ENCODE measurements at regions not wholly inside any gene's neighbourhood (a gene's known extent, or its start where the extent isn't known, plus 50 kb on each side); places are given as distances from the start of the nearest gene placed in this dataset.

DNA sequence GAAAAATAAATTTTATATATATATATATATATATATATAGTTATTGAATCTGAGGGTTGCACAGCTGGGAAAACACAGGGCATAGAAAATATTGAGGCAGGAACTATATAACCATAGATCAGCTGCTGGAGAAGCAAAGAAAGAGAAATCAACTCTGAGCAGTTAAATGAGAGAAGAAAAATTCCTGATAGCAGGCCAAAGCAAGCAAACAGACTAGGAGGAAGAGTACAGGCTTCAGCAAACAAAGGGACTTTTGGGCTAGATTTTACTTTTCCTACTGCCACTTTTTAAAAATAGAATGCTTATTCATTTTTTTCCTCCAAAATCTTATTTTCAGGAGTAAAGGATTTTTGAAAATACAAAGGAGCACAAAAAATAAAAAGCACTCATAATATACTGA, 216.0 kb upstream of the PRKD1 start:
- TF ChIP-seq, protein P1, sequence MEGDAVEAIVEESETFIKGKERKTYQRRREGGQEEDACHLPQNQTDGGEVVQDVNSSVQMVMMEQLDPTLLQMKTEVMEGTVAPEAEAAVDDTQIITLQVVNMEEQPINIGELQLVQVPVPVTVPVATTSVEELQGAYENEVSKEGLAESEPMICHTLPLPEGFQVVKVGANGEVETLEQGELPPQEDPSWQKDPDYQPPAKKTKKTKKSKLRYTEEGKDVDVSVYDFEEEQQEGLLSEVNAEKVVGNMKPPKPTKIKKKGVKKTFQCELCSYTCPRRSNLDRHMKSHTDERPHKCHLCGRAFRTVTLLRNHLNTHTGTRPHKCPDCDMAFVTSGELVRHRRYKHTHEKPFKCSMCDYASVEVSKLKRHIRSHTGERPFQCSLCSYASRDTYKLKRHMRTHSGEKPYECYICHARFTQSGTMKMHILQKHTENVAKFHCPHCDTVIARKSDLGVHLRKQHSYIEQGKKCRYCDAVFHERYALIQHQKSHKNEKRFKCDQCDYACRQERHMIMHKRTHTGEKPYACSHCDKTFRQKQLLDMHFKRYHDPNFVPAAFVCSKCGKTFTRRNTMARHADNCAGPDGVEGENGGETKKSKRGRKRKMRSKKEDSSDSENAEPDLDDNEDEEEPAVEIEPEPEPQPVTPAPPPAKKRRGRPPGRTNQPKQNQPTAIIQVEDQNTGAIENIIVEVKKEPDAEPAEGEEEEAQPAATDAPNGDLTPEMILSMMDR (IDR thresholded peaks at IDR 0.05; ENCODE audit: insufficient read depth, low read depth, low read length, missing control alignments): no peak
- DNase-seq (ENCODE audit: low read depth): no peak
- H3K4me3 ChIP-seq (ENCODE audit: low read length): no peak overlapping the region

DNA sequence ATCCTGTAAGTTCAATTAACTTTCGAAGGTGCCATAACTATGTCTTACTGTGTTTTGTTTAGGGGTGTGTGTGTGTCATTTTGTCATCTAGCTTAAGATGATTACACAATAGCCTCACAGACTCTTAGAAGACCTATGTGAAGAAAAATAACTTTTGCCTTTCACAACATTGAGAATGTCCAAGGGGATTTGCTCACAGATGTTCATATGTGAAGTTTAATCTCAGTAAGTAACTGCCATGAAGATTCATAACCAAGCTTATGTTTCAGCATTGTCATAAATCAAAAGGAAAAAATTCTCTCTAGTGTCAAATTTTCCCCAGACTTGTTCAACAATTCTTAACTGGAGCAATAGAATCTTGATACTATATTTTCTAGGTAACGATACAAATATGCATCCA, 226.1 kb upstream of the PRKD1 start:
- no peak overlapping the region for H3K4me3 ChIP-seq (ENCODE audit: low read length)
- no peak for DNase-seq (ENCODE audit: low read depth)
- TF ChIP-seq, protein P1 (IDR thresholded peaks at IDR 0.05; ENCODE audit: insufficient read depth, low read depth, low read length, missing control alignments): no peak

DNA sequence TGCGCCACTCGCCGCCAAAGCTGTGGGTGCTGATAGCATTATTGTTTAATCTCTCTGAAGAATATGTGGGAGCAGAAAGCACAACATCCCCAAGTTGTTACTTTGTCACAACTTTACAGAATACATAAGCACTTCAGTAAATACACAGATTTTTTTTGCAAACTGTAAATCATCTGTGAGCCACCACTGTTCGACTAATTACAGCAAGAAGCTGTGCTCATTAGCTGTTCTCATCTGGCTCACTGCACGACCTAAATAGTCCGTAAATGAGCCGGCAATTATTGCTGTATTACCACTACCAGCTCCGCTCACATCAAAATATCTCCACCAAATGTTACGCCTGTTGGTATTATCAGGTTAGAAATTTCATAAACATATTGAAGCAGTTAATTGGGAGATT, 228.9 kb upstream of the PRKD1 start:
- no peak overlapping the region for H3K4me3 ChIP-seq (ENCODE audit: low read length)
- no peak for DNase-seq (ENCODE audit: low read depth)
- TF ChIP-seq, protein P1 (IDR thresholded peaks at IDR 0.05; ENCODE audit: insufficient read depth, low read depth, low read length, missing control alignments): no peak

DNA sequence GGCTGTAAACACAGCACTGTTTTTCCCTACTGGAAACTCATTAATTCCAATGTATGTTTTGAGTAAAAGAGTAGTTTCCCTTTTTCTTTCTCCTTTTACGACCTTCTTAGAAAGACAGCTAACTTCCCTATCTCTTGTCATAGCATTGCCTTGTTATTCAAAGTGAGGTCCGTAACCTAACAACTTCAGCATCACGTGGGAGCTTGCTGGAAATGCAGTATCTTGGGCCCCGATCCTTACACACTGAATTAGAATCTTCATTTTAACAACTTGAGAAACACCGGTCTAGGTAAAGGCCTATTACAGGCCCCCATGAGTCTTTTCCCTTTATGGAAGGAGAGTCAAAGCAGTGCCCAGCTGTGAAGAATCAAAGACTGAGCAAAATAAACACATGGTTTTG, 230.7 kb upstream of the PRKD1 start:
- TF ChIP-seq, protein P1 (IDR thresholded peaks at IDR 0.05; ENCODE audit: insufficient read depth, low read depth, low read length, missing control alignments): no peak
- H3K4me3 ChIP-seq (ENCODE audit: low read length): no peak overlapping the region
- DNase-seq (ENCODE audit: low read depth): no peak

DNA sequence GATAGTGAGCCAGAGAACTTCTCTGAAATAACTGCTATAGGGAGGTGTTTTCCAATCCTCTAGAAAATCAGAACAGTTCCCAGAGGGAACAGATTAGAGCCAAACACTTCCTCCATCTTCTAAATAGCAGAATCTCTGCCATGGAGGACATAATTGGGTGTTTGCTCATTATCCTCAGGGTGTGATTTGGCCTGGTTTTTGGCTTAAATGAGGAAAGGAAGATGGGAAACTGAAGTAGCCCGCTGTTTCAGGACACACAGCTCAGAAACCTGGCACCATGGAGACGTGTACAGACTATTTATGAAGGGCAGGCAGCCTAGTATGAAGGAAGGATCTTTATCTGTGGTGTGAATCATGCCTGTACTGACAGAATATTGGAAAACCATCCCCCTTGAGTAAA, 231.7 kb upstream of the PRKD1 start:
- H3K4me3 ChIP-seq (ENCODE audit: low read length): no peak overlapping the region
- TF ChIP-seq, protein P1 (IDR thresholded peaks at IDR 0.05; ENCODE audit: insufficient read depth, low read depth, low read length, missing control alignments): no peak
- no peak for DNase-seq (ENCODE audit: low read depth)

DNA sequence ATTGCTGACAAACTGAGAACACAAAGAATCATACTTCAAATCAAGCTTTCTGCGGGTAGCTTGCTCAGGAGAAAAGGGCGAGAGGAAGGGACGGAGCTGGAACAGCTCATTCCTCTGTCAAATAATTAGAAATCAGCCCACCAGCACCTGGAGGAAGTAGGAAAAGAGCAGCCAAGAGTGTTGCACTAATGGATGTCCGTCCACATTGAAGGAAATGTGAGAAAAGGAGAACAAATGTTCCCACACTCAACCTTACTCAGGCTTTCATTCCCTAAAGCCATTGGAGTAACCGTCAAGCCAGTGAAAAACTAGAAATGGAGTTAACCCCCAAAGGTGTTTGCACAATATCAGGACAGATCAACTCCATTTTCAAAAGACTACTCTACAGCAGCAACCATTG, 233.0 kb upstream of the PRKD1 start:
- no peak overlapping the region for H3K4me3 ChIP-seq (ENCODE audit: low read length)
- no peak for DNase-seq (ENCODE audit: low read depth)
- TF ChIP-seq, protein P1 (IDR thresholded peaks at IDR 0.05; ENCODE audit: insufficient read depth, low read depth, low read length, missing control alignments): no peak

DNA sequence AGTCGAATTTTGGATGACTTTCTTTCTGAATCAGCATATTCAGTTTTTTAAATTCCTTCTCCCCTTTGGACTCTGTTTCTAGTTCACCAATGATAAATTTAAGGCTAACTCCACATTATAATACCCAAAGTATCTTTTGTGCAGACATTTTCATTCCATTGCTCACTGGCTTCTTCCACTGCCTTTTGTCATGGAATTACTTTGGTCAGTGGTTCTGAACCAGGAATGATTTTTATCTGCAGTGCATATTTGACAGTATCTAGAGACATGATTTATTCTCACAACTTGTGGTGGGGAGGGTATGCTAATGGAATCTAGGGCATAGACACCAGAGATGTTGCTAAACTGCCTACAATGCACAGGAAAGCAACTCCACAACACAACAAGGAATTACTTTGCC, 234.4 kb upstream of the PRKD1 start:
- DNase-seq (ENCODE audit: low read depth): no peak
- TF ChIP-seq, protein P1 (IDR thresholded peaks at IDR 0.05; ENCODE audit: insufficient read depth, low read depth, low read length, missing control alignments): no peak
- H3K4me3 ChIP-seq (ENCODE audit: low read length): no peak overlapping the region
